ENCODE measurements at regions not wholly inside any gene's neighbourhood (a gene's known extent, or its start where the extent isn't known, plus 50 kb on each side); places are given as distances from the start of the nearest gene placed in this dataset.

GRCh38 chr2:65501836-65502235 is 69.4 kb upstream of the SPRED2 start:
- Mint-ChIP-seq H3K4me3 (no peak overlapping the region), H3K4me1 (peaks cover 8% of the 10 kb centered on the region), H3K27ac (no peak overlapping the region), H3K9me3 (peaks cover 0 to 3% (median 0%) of the 10 kb centered on the region in 7 donors), H3K36me3 (no peaks in the 10 kb centered on the region), H3K27me3 (ENCODE audit: low read depth in 3 of 3) (peaks cover 2 to 5% (median 3%) of the 10 kb centered on the region in 3 donors)
- intact Hi-C loops (cut with micrococcal nuclease) = no loop called here
- Histone ChIP-seq H3K4me3 (replicated peaks in 1 of 3; ENCODE audit: low read depth in 2 of 3, low read length in 3 of 3) (no peak overlapping the region), H3K79me2 (ENCODE audit: insufficient read depth, low read length) (no peaks in the 10 kb centered on the region), H3K36me3 (replicated peaks in 1 of 2; ENCODE audit: control insufficient read depth in 1 of 2, insufficient read depth in 2 of 2, low read length in 2 of 2) (no peaks in the 10 kb centered on the region), H3K4me2 (replicated peaks; ENCODE audit: extremely low read depth, low read length, poor library complexity, severe bottlenecking) (no peak overlapping the region), H3K4me1 (ENCODE audit: control insufficient read depth in 1 of 2, insufficient read depth in 2 of 2, low read length in 2 of 2) (peaks cover 0 to 5% of the 10 kb centered on the region in 2 donors), H2AFZ (ENCODE audit: insufficient read depth, low read depth, low read length, poor library complexity, severe bottlenecking) (no peak overlapping the region), H3K9me3 (replicated peaks in 1 of 2; ENCODE audit: control insufficient read depth in 1 of 2, insufficient read depth in 1 of 2, low read length in 2 of 2) (no peaks in the 10 kb centered on the region), H4K20me1 (ENCODE audit: insufficient read depth, low read length) (no peaks in the 10 kb centered on the region), H3K27ac (ENCODE audit: low read depth in 1 of 2, low read length in 2 of 2) (no peak overlapping the region), H3K27me3 (ENCODE audit: control insufficient read depth in 2 of 2, insufficient read depth in 2 of 2, low read length in 2 of 2) (no peaks in the 10 kb centered on the region), H3K9ac (ENCODE audit: insufficient read depth, low read length, poor library complexity, severe bottlenecking) (no peak overlapping the region)
- TF ChIP-seq CTCF (IDR thresholded peaks at IDR 0.05) = no peak
- 98% methylated on average over 4 of the region's 6 CpGs for WGBS (ENCODE audit: insufficient coverage)
- DNase-seq = no peak

- Mint-ChIP-seq H3K9me3 (peaks cover 0 to 4% (median 0%) of the 10 kb centered on the region in 7 donors), H3K4me3 (no peak overlapping the region)
Observed at GRCh38 chr2:65501074-65501473, 68.7 kb upstream of the SPRED2 start.

More at GRCh38 chr2:65501074-65501473, 68.7 kb upstream of the SPRED2 start:
- Histone ChIP-seq H3K27me3 (ENCODE audit: control insufficient read depth in 2 of 2, insufficient read depth in 2 of 2, low read length in 2 of 2) (no peaks in the 10 kb centered on the region), H3K9ac (ENCODE audit: insufficient read depth, low read length, poor library complexity, severe bottlenecking) (no peak overlapping the region), H3K27ac (ENCODE audit: low read depth in 1 of 2, low read length in 2 of 2) (no peak overlapping the region), H3K79me2 (ENCODE audit: insufficient read depth, low read length) (no peaks in the 10 kb centered on the region), H2AFZ (ENCODE audit: insufficient read depth, low read depth, low read length, poor library complexity, severe bottlenecking) (no peak overlapping the region), H3K4me1 (ENCODE audit: control insufficient read depth in 1 of 2, insufficient read depth in 2 of 2, low read length in 2 of 2) (peaks cover 0 to 5% of the 10 kb centered on the region in 2 donors), H3K4me2 (replicated peaks; ENCODE audit: extremely low read depth, low read length, poor library complexity, severe bottlenecking) (no peak overlapping the region), H4K20me1 (ENCODE audit: insufficient read depth, low read length) (no peaks in the 10 kb centered on the region), H3K36me3 (replicated peaks in 1 of 2; ENCODE audit: control insufficient read depth in 1 of 2, insufficient read depth in 2 of 2, low read length in 2 of 2) (no peaks in the 10 kb centered on the region), H3K4me3 (replicated peaks in 1 of 3; ENCODE audit: low read depth in 2 of 3, low read length in 3 of 3) (no peak overlapping the region), H3K9me3 (replicated peaks in 1 of 2; ENCODE audit: control insufficient read depth in 1 of 2, insufficient read depth in 1 of 2, low read length in 2 of 2) (no peaks in the 10 kb centered on the region)
- no peak overlapping the region for H3K27ac Mint-ChIP-seq
- no peak for DNase-seq
- no peaks in the 10 kb centered on the region for H3K36me3 Mint-ChIP-seq
- no peak for TF ChIP-seq CTCF (IDR thresholded peaks at IDR 0.05)
- intact Hi-C loops (cut with micrococcal nuclease) = no loop called here
- 92% methylated on average over 9 of the region's 10 CpGs for WGBS (ENCODE audit: insufficient coverage)
- peaks cover 2 to 5% (median 3%) of the 10 kb centered on the region in 3 donors for H3K27me3 Mint-ChIP-seq (ENCODE audit: low read depth in 3 of 3)
- peaks cover 8% of the 10 kb centered on the region for H3K4me1 Mint-ChIP-seq

Data from CD14-positive monocyte (primary cell).